A549 (cell line): ENCODE measurements at regions not wholly inside any gene's neighbourhood (a gene's known extent, or its start where the extent isn't known, plus 50 kb on each side); places are given as distances from the start of the nearest gene placed in this dataset.

Source experiments
- CBX2 ChIP-seq: fragments of 200-600 bp; sonication (generic); IDR thresholded peaks from 2 replicates; pipeline ENCODE4 v1.6.1; 2016; ENCODE audit warnings: low read depth, mild to moderate bottlenecking, borderline replicate concordance
- CEBPB ChIP-seq, 2 experiments: fragments of >200 bp in 1 of 2; sonication (Bioruptor Twin) in 1 of 2; formaldehyde crosslinking in 1 of 2; IDR thresholded peaks; 2 replicates each; pipeline ENCODE4 v1.6.1; 2012 to 2016
- CHD4 ChIP-seq: fragments of 200-600 bp; sonication (generic); IDR thresholded peaks from 2 replicates; pipeline ENCODE4 v1.6.1; 2016; ENCODE audit warnings: antibody characterized with exemption, mild to moderate bottlenecking, borderline replicate concordance
- CTCF ChIP-seq: fragments of >200 bp; sonication (Bioruptor Twin); formaldehyde crosslinking; IDR thresholded peaks from 3 replicates; pipeline ENCODE4 v1.5.1; 2016
- E2F6 ChIP-seq: IDR thresholded peaks from 2 replicates; pipeline ENCODE4 v1.6.1; 2012; ENCODE audit warnings: low read depth, borderline replicate concordance
- HMGXB4 ChIP-seq: fragments of 250-450 bp; sonication (Bioruptor Pico); IDR thresholded peaks from 2 replicates; pipeline ENCODE4 v1.5.0; 2021; ENCODE audit warnings: mild to moderate bottlenecking, moderate library complexity, borderline replicate concordance
- MAX ChIP-seq: IDR thresholded peaks from 2 replicates; pipeline ENCODE4 v1.6.1; 2012
- MYC ChIP-seq: IDR thresholded peaks from 2 replicates; pipeline ENCODE4 v1.6.1; 2012; ENCODE audit warnings: mild to moderate bottlenecking, inconsistent platforms, low read length, improper control_type of control experiment, borderline replicate concordance
- RFX5 ChIP-seq: fragments of 450-650 bp; IDR thresholded peaks from 2 replicates; pipeline ENCODE4 v1.7.1; 2014; ENCODE audit warnings: antibody characterized with exemption, mild to moderate bottlenecking, moderate library complexity

- no peak for TF ChIP-seq E2F6
- TF ChIP-seq MAX = no peak
- no peak for TF ChIP-seq CTCF
- no peak for TF ChIP-seq CBX2
- no peak for TF ChIP-seq RFX5
- no peak for TF ChIP-seq CHD4
- TF ChIP-seq HMGXB4 (CRISPR knock-in tag) = no peak
- no peak for TF ChIP-seq CEBPB (IDR thresholded peaks at IDR 0.05)
- no peak for TF ChIP-seq MYC
Measured at GRCh38 chr3:117358717-117359314, 649.2 kb downstream of the TUSC7 start.
